Mucosa of gallbladder (tissue), 1 donor: ENCODE measurements at regions not wholly inside any gene's neighbourhood (a gene's known extent, or its start where the extent isn't known, plus 50 kb on each side); places are given as distances from the start of the nearest gene placed in this dataset.

Experiments
- DNase-seq: peaks from one replicate; pipeline ENCODE4 v3.0.0-alpha.2; 2020; ENCODE audit warnings: low spot score
- donor health status: DM: no; HTN: no; CAD: no.

DNA sequence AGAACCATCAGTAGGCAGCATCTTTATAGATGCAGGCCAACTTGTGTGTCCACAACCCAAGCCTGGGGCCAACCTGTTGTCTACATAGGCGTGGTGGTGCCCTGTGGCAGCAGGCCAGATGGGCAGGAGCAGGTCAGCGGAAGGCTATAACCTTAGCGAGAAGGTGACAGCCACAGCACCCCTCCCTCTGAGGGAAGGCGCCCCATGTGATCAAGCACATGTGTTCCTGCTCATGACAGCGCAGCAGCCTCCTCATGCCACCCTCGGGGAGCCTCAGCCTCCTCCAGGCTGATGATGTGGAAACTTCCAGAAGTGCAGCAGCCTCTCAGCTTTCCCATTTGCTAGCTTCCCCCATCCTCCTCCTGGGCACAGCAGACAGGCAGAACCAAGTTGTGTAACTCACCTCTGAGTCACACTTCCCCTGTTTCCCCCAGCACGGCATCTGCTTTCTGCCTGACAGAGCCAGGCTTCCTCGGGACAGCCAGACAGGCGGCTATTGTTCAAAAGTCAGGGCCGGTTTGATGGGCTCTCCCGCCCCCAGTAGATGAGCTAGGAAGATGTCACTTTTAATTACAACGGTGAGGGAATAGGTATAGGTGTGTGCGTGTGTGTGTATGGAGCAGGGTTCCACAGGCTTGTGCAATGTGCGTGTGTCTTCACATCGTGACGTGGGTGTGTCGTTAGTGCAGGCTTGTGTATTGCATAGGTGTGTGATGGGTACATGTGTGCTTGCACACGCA lies 312.0 kb upstream of the ZMIZ1 start:
- DNase-seq = peak; percentile 72

DNA sequence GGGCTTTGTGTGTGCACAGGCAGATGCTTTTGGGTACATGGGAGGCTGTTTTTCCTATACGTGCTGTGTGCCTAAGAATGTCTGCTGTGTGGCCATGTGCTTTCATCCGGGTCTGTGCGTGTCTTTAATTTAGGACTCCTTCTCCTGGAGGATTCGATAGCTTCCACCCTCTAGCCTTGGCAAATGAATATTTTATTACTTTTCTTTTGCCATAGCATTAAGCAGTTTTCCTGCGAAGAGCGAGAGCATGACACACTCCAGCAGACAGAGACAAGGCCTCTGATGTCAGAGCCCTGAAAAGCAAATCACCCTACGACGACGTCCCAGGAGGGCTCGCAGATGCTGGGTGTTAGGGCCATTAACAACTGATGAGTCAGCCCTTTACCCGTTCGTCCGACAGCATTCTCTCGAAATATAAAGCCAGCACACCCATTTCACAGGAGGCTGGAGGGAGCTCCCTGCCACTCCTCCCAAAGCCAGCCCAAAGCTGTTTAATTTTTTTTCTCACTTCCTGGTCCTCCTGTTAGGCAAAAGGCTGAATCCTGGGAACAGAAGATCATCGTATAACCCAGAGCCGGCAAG lies 311.3 kb upstream of the ZMIZ1 start:
- DNase-seq = no peak

DNA sequence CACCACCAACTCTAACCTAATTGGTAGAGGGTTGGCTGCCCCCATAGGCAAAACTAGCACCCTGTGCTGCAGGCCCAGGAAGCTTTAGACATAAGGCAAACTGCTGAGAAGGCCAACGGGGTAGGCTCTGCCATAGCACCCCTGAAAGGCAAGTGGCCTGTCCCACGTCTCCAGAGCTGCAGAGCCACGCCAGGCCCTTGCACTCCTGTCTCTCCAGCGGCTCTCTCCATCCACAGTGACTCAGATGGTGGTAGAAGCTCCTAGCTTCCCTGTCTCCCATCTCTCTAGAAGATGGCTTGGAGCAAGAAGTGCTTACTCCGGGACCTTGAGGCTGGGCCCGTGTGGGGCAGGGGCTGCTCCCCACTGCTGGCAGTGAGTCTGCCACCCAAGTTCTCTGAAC lies 310.6 kb upstream of the ZMIZ1 start:
- no peak for DNase-seq

- no peak for DNase-seq
Measured at GRCh38 chr10:78759456-78760120, 309.2 kb upstream of the ZMIZ1 start.

- DNase-seq = no peak
Measured at GRCh38 chr10:78760463-78761310, 308.1 kb upstream of the ZMIZ1 start.

DNA sequence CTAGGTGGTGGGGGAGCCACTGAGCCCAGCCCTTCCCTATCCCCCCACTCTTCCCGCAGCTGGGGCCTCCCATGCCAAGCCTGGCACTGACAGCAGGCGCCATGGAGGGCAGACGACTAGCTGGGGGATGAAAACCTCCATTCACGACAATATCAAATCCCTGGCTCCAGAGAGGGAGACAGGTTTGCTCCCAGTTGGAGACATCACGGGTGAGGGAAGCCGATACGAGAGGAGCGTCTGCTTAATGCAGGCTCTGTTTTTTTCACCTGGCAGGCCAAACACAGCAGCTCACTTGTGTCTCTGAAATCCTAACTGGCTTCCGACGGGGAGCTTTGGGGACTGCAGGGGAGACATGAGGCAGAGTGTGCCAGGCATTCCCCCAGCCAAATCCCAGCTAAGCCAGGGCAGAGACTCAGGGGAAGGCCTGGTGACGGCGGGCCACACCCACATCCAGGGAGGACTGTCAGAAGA lies 307.4 kb upstream of the ZMIZ1 start:
- no peak for DNase-seq

GRCh38 chr10:78762086-78762630 lies 306.6 kb upstream of the ZMIZ1 start:
- DNase-seq = no peak

DNA sequence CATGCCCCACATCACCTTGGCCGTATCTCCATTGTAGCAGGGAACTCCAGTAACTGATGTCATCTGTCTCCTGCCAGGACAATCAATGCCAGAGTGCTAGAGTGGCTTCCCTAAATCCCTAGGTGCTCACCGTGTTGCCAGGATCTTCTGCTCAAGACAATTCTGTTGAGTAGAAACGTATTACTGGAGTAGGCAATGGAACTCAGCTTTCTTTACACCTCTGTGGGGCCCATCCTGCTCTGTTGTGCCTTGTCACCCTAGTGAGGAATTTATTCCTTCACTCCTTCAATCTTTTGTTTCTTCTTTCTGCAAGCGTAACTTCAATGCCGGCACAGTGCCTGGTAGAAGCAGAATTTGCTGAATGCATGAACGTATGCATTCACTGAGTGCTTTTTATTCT lies 305.5 kb upstream of the ZMIZ1 start:
- DNase-seq = no peak

- peak; percentile 22 for DNase-seq
Measured at GRCh38 chr10:78763651-78764395, 304.9 kb upstream of the ZMIZ1 start.

DNA sequence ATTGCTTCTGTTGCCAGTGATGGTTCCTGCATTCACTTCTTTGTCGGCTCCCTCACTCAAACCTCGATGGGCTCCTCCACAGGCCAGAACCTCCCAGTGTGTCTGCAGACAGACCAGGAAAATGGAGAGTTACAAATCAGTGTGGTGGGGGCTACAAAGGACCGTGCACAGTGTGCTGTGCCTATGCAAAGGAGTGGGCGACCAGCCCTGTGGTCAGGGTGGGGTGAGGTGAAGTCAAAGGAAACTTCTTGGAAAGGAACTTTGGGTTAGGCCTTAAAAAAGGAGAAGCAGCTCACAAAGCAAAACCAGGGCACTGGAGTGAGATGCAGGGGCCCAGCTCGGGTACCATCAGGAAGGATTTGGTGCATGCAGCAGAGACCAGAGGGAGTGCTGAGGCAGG lies 304.3 kb upstream of the ZMIZ1 start:
- DNase-seq = no peak

DNA sequence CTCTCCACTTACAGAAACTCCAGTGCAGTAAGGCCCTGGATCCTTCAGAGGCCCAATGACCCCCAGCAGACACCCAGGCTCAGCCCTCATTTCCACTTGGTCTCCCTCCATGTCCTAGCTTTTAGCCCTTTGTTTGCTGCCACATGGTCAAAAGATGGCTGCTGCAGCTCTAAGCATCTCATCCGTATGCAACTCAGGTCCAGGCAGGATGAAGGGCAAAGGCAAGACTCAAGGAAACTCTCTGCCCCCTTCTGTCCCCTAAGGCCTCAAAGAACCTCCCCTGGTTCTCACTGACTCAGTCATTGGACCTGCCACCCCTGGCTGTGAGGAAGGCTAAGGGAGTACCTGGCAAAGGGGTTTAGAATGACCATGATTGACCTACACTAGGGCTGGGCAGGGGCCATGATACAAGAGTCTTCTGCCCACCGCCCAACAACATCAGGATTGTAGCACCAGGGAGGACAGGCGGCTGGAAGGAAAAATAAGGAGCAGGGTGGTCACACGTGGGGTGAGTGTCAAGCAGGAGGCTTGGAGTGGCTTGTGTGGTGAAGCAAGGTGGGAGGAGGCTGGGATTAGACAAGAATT lies 303.8 kb upstream of the ZMIZ1 start:
- no peak for DNase-seq

GRCh38 chr10:78765726-78766335 lies 302.9 kb upstream of the ZMIZ1 start:
- no peak for DNase-seq

- DNase-seq = no peak
Measured at GRCh38 chr10:78766603-78767002, 302.2 kb upstream of the ZMIZ1 start.

DNA sequence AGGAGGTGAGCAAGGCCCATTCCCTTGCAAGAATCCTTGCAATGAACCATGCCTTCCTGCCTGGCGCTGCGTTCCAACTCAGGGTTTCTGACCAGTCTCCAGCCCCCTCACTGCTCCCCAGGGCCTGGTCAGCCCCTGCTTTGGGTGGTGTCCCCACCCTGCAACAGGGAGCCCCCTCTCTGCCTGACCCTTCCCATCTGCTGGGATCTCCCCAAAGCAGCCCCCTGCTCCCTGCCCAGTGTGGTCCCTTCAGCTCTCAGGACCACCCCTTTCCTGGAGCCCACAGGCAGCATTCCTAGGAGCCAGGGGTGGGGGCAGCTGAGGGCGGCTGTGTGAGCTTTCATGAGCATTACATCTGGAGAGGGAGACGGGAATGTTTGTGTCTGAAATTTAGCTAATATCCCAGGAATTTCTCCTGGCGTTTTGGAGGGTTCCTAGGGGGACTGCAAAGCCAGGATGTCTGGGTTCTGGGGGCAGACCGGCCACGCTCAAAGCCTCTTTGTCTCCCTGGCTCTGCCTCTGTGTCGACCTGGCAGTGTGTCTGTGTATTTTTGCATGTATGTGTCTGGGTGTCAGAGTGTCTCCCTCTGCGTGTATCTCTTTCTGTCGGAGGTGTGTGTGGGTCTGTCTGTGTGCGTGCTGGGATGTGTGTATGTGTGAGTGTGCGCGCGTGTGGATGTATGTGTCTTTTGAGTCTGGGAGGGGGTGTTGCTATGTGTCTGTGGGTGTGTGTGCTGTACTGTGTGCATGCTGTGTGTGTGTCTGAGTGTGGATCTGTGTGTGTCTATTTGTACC lies 300.5 kb upstream of the ZMIZ1 start:
- no peak for DNase-seq

DNA sequence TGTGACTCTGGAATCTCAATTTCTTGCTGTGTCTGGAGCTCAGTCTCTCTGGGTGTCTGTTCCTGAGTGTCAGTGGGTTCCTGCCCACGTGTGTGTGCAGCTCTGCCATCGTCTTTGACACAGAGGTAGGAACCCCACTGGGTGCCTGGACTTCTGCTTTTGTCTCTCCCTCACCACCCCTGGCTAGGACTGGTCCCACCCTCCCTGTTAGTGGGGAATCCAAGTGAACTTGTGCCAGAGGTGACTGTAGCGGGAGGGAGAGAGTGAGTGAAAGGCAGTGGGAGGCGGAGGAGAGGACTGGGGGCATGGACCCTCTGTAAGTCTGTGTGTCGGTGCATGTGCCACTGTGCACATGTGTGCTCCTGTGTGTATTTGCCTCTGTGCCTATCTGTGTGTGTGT lies 299.9 kb upstream of the ZMIZ1 start:
- DNase-seq = no peak

DNA sequence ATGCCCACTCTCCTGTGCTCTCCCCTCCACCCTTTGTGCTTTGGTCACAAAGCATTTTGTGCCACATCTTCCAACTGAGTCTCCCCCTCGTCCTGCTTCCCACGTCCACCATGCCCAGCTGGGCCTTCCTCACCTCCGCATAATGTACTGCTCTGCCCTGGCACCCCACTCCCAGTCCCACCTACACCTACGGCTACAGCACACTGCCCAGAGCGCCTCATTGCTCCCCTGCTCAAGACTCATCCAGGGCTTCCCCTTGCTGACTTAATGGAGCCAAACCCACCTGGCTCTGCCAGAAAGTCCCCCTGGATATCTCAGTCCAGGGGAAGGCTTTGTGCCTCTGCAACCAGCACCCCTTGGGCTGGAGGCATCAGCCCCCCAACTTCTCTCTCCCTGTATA lies 299.2 kb upstream of the ZMIZ1 start:
- no peak for DNase-seq

DNA sequence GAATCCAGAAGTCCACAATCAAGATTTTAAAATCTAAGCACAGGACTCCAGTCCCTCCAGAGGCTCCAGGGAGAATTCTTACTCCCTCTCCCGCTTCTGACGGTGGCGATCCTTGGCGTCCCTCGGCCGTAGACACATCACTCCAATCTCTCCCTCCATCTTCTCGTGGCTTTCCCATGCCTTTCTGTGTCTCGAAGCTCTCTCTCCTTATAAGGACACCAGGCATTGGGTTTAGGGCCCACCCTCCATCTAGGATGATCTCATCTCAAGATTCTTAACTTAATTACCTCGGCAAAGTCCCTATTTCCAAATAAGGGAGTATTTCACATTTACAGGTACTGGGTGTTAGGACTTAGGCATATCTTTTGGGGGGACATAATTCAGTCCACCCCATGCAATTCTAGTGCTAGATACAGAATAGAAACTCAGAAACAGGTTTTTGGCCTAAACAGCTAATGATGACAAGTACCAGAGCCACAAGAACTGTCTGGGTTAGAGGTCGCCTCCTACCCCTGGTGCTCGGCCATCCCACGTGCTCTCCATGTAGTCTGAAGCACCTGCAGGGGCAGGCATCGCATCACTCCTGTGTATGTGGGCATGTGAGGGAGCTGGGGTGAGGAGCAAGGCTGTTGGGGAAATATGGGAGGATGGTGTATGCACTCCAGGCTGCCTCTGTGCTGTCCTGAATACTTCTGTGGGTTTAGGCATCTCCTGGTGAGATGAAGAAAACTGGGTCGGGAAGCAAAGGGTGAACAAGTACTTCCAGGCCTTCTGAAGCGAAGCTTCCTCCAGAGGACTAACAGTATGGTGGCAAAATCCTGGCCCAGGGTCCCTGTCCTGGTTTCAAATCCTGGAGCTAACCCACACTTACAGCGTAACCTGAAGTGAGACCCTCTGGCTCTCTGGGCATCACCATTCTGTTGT lies 298.3 kb upstream of the ZMIZ1 start:
- no peak for DNase-seq

DNA sequence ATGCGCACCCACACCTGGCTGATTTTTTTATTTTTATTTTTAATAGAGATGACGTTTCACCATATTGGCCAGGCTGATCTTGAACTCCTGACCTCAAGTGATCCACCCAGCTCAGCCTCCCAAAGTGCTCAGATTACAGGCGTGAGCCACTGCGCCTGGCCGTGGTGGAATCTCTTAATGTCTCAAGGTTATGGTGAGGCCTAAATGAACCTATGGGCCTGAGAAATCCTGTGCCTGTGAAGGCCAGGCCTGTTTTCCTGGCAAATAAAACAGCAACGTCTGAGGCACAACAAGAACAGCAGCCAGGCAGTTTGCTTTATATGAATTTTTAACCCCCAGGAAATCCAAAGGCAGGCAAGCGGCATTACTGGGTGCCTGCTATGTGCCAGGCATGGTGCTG lies 297.5 kb upstream of the ZMIZ1 start:
- DNase-seq = no peak
